GM06990 (cell line): ENCODE measurements at regions not wholly inside any gene's neighbourhood (a gene's known extent, or its start where the extent isn't known, plus 50 kb on each side); places are given as distances from the start of the nearest gene placed in this dataset.

ENCODE experiments used
- DNase-seq: peaks from one replicate; pipeline ENCODE4 v3.0.0-alpha.2; 2011; ENCODE audit not compliant: insufficient read length; ENCODE audit errors: extremely low read depth
- H3K27me3 ChIP-seq: replicated peaks from 2 replicates; pipeline ENCODE4 v1.6.0; 2011; ENCODE audit warnings: low read length; ENCODE audit not compliant: control insufficient read depth, insufficient read depth
- H3K36me3 ChIP-seq: 2 replicates; pipeline ENCODE4 v1.5.1; 2011; ENCODE audit warnings: low read length; ENCODE audit not compliant: control insufficient read depth, insufficient read depth
- H3K4me3 ChIP-seq: replicated peaks from 2 replicates; pipeline ENCODE4 v1.5.1; 2011; ENCODE audit warnings: low read depth, mild to moderate bottlenecking, control low read depth, low read length
- TF ChIP-seq, protein P1 (sequence below): IDR thresholded peaks from 2 replicates; pipeline ENCODE4 v1.5.1; 2011; ENCODE audit warnings: low read length, control low read depth, mild to moderate bottlenecking, inconsistent platforms; ENCODE audit not compliant: insufficient read depth, poor library complexity, severe bottlenecking

DNA sequence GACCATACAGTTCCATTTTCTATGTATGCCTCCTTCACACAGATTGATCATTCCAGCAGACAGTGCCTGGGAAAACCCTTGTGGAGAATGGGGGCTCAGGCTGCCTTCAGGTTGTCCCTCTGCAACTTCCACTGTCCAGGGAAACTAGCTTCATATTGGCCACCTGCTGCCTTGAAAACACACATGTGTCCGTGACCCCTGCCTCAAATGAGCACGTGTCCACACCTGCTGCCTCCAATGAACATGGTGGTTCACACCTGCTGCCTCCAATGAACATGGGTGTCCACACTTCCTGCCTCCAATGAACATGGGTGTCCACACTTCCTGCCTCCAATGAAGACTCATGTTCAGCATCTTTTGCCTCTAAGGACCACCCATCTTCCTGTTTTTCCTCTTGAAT, 185.4 kb upstream of the ADCY2 start:
- Histone ChIP-seq H3K27me3 (no peaks in the 10 kb centered on the region), H3K4me3 (no peak overlapping the region), H3K36me3 (no peaks in the 10 kb centered on the region)
- DNase-seq: no peak
- TF ChIP-seq, protein P1, sequence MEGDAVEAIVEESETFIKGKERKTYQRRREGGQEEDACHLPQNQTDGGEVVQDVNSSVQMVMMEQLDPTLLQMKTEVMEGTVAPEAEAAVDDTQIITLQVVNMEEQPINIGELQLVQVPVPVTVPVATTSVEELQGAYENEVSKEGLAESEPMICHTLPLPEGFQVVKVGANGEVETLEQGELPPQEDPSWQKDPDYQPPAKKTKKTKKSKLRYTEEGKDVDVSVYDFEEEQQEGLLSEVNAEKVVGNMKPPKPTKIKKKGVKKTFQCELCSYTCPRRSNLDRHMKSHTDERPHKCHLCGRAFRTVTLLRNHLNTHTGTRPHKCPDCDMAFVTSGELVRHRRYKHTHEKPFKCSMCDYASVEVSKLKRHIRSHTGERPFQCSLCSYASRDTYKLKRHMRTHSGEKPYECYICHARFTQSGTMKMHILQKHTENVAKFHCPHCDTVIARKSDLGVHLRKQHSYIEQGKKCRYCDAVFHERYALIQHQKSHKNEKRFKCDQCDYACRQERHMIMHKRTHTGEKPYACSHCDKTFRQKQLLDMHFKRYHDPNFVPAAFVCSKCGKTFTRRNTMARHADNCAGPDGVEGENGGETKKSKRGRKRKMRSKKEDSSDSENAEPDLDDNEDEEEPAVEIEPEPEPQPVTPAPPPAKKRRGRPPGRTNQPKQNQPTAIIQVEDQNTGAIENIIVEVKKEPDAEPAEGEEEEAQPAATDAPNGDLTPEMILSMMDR: no peak

GRCh38 chr5:7213525-7213924, 182.4 kb upstream of the ADCY2 start:
- TF ChIP-seq, protein P1: no peak
- H3K36me3 ChIP-seq: no peaks in the 10 kb centered on the region
- H3K4me3 ChIP-seq: no peak overlapping the region
- H3K27me3 ChIP-seq: no peaks in the 10 kb centered on the region
- DNase-seq: no peak

DNA sequence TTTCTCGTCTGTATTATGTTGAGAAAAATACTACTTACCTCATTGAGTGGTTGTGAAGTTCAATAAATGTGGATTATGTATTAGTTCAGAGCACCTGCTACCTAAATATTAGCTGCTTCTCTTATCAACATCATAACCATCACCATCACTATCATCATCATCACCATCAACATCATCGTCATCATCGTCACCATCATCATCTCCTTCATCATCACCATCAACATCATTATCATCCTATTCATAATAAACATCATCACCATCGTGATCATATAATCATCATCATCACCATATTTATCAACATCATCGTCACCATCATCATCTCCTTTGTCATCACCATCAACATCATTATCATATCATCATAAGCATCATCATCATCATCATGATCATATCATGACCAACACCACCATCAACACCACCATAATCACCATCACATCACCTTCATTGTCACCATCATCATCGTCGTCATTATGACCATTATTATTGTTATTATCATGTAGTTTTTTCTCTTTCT, 181.0 kb upstream of the ADCY2 start:
- DNase-seq: no peak
- Histone ChIP-seq H3K36me3 (no peaks in the 10 kb centered on the region), H3K27me3 (no peaks in the 10 kb centered on the region), H3K4me3 (no peak overlapping the region)
- TF ChIP-seq, protein P1: no peak

- TF ChIP-seq, protein P1: no peak
- H3K36me3 ChIP-seq: no peaks in the 10 kb centered on the region
- H3K4me3 ChIP-seq: no peak overlapping the region
- H3K27me3 ChIP-seq: no peaks in the 10 kb centered on the region
- DNase-seq: no peak
Observed at GRCh38 chr5:7218141-7218540, 177.8 kb upstream of the ADCY2 start.

- no peaks in the 10 kb centered on the region for H3K27me3 ChIP-seq
- TF ChIP-seq, protein P1: no peak
- no peak overlapping the region for H3K4me3 ChIP-seq
- no peaks in the 10 kb centered on the region for H3K36me3 ChIP-seq
- no peak for DNase-seq
Observed at GRCh38 chr5:7220156-7220555, 175.8 kb upstream of the ADCY2 start.

GRCh38 chr5:7221041-7221440, 174.9 kb upstream of the ADCY2 start:
- H3K4me3 ChIP-seq: no peak overlapping the region
- no peak for DNase-seq
- no peaks in the 10 kb centered on the region for H3K27me3 ChIP-seq
- no peaks in the 10 kb centered on the region for H3K36me3 ChIP-seq
- TF ChIP-seq, protein P1: no peak
